ENCODE measurements at regions not wholly inside any gene's neighbourhood (a gene's known extent, or its start where the extent isn't known, plus 50 kb on each side); places are given as distances from the start of the nearest gene placed in this dataset.
"Not testable (repeated sequence)": the region's sequence is repeated elsewhere in the genome, so short reads cannot be mapped to it uniquely, and the experiment has no call there.

GRCh38 chr2:48230834-48231233 is 83.6 kb upstream of the FOXN2 start:
- no peak for DNase-seq (ENCODE audit: low read depth, low spot score)
- Histone ChIP-seq H3K27me3 (ENCODE audit: control insufficient read depth, insufficient read depth, low read length) (no peaks in the 10 kb centered on the region), H3K9me3 (ENCODE audit: control insufficient read depth, insufficient read depth, low read length) (no peaks in the 10 kb centered on the region), H3K27ac (ENCODE audit: low read depth, low read length) (no peak overlapping the region), H3K4me3 (ENCODE audit: low read depth, low read length) (no peak overlapping the region)
- TF ChIP-seq CTCF (IDR thresholded peaks at IDR 0.05; ENCODE audit: low read depth, low read length): no peak
- POLR2A ChIA-PET: no interaction called here
- CTCF ChIA-PET: no interaction called here

GRCh38 chr2:48232351-48232750 is 82.1 kb upstream of the FOXN2 start:
- no peaks in the 10 kb centered on the region for H3K9me3 ChIP-seq (ENCODE audit: control insufficient read depth, insufficient read depth, low read length)
- ChIA-PET POLR2A (no interaction called here), CTCF (no interaction called here)
- no peak for DNase-seq (ENCODE audit: low read depth, low spot score)
- no peak overlapping the region for H3K4me3 ChIP-seq (ENCODE audit: low read depth, low read length)
- no peak for TF ChIP-seq CTCF (IDR thresholded peaks at IDR 0.05; ENCODE audit: low read depth, low read length)
- H3K27me3 ChIP-seq (ENCODE audit: control insufficient read depth, insufficient read depth, low read length): no peaks in the 10 kb centered on the region
- no peak overlapping the region for H3K27ac ChIP-seq (ENCODE audit: low read depth, low read length)

- CTCF ChIA-PET: no interaction called here
- no peak for TF ChIP-seq CTCF (IDR thresholded peaks at IDR 0.05; ENCODE audit: low read depth, low read length)
- POLR2A ChIA-PET: no interaction called here
- H3K27ac ChIP-seq (ENCODE audit: low read depth, low read length): no peak overlapping the region
- no peak for DNase-seq (ENCODE audit: low read depth, low spot score)
- no peak overlapping the region for H3K4me3 ChIP-seq (ENCODE audit: low read depth, low read length)
- no peaks in the 10 kb centered on the region for H3K9me3 ChIP-seq (ENCODE audit: control insufficient read depth, insufficient read depth, low read length)
- H3K27me3 ChIP-seq (ENCODE audit: control insufficient read depth, insufficient read depth, low read length): no peaks in the 10 kb centered on the region
These were observed 81.5 kb upstream of the FOXN2 start for GRCh38 chr2:48233005-48233404.

- DNase-seq (ENCODE audit: low read depth, low spot score); POLR2A ChIA-PET; H3K27ac ChIP-seq (ENCODE audit: low read depth, low read length); CTCF ChIA-PET; H3K4me3 ChIP-seq (ENCODE audit: low read depth, low read length); H3K27me3 ChIP-seq (ENCODE audit: control insufficient read depth, insufficient read depth, low read length); H3K9me3 ChIP-seq (ENCODE audit: control insufficient read depth, insufficient read depth, low read length): not testable (repeated sequence)
These were observed 80.7 kb upstream of the FOXN2 start for GRCh38 chr2:48233824-48234223.

GRCh38 chr2:48235076-48235475 is 79.4 kb upstream of the FOXN2 start:
- DNase-seq (ENCODE audit: low read depth, low spot score): no peak
- POLR2A ChIA-PET: no interaction called here
- Histone ChIP-seq H3K27me3 (ENCODE audit: control insufficient read depth, insufficient read depth, low read length) (no peaks in the 10 kb centered on the region), H3K27ac (ENCODE audit: low read depth, low read length) (no peak overlapping the region), H3K4me3 (ENCODE audit: low read depth, low read length) (no peak overlapping the region), H3K9me3 (ENCODE audit: control insufficient read depth, insufficient read depth, low read length) (no peaks in the 10 kb centered on the region)
- no peak for TF ChIP-seq CTCF (IDR thresholded peaks at IDR 0.05; ENCODE audit: low read depth, low read length)
- CTCF ChIA-PET: interaction anchor here (1.2 to 1.7 kb wide), 2 partner anchors 12 to 28 kb away, joined by 3 to 6 read pairs; no protein-coding TSS in a partner anchor

- no peak overlapping the region for H3K27ac ChIP-seq (ENCODE audit: low read depth, low read length)
- H3K4me3 ChIP-seq (ENCODE audit: low read depth, low read length): no peak overlapping the region
- no peaks in the 10 kb centered on the region for H3K27me3 ChIP-seq (ENCODE audit: control insufficient read depth, insufficient read depth, low read length)
- DNase-seq (ENCODE audit: low read depth, low spot score): no peak
- H3K9me3 ChIP-seq (ENCODE audit: control insufficient read depth, insufficient read depth, low read length): no peaks in the 10 kb centered on the region
- CTCF ChIA-PET: no interaction called here
- POLR2A ChIA-PET: no interaction called here
- TF ChIP-seq CTCF (IDR thresholded peaks at IDR 0.05; ENCODE audit: low read depth, low read length): no peak
These were observed 76.1 kb upstream of the FOXN2 start for GRCh38 chr2:48238381-48238780.
